8988T (cell line): ENCODE measurements at regions not wholly inside any gene's neighbourhood (a gene's known extent, or its start where the extent isn't known, plus 50 kb on each side); places are given as distances from the start of the nearest gene placed in this dataset.
"Not testable (repeated sequence)": the region's sequence is repeated elsewhere in the genome, so short reads cannot be mapped to it uniquely, and the experiment has no call there.

Source experiments
- DNase-seq: peaks from one replicate; pipeline ENCODE4 v3.0.0; 2011

- DNase-seq: no peak
These were observed 180.0 kb downstream of the SOX4 start for GRCh38 chr6:21773576-21773968.

GRCh38 chr6:21777846-21778245, 184.3 kb downstream of the SOX4 start:
- no peak for DNase-seq

GRCh38 chr6:21780141-21780540, 186.6 kb downstream of the SOX4 start:
- DNase-seq: no peak

- DNase-seq: no peak
These were observed 187.1 kb downstream of the SOX4 start for GRCh38 chr6:21780679-21781078.

- no peak for DNase-seq
These were observed 187.6 kb downstream of the SOX4 start for GRCh38 chr6:21781128-21781527.

- DNase-seq: no peak
These were observed 191.6 kb downstream of the SOX4 start for GRCh38 chr6:21785164-21785563.

- DNase-seq: no peak
These were observed 197.5 kb downstream of the SOX4 start for GRCh38 chr6:21791056-21791455.

- no peak for DNase-seq
These were observed 198.0 kb downstream of the SOX4 start for GRCh38 chr6:21791581-21791980.

GRCh38 chr6:21792177-21792576, 198.6 kb downstream of the SOX4 start:
- DNase-seq: no peak

GRCh38 chr6:21796979-21797378, 203.4 kb downstream of the SOX4 start:
- not testable (repeated sequence) for DNase-seq

- no peak for DNase-seq
These were observed 204.9 kb downstream of the SOX4 start for GRCh38 chr6:21798468-21798867.

GRCh38 chr6:21800330-21800729, 206.8 kb downstream of the SOX4 start:
- no peak for DNase-seq

GRCh38 chr6:21800948-21801438, 207.4 kb downstream of the SOX4 start:
- DNase-seq: peak; percentile 58

- no peak for DNase-seq
These were observed 208.1 kb downstream of the SOX4 start for GRCh38 chr6:21801446-21802174.

GRCh38 chr6:21802175-21802822, 208.7 kb downstream of the SOX4 start:
- no peak for DNase-seq

- DNase-seq: no peak
These were observed 211.5 kb downstream of the SOX4 start for GRCh38 chr6:21804941-21805610.

GRCh38 chr6:21807299-21808044, 213.9 kb downstream of the SOX4 start:
- DNase-seq: no peak

GRCh38 chr6:21808045-21808470, 214.5 kb downstream of the SOX4 start:
- DNase-seq: no peak

GRCh38 chr6:21808551-21809242, 215.1 kb downstream of the SOX4 start:
- no peak for DNase-seq

- no peak for DNase-seq
These were observed 217.9 kb downstream of the SOX4 start for GRCh38 chr6:21811484-21811883.

- DNase-seq: no peak
These were observed 222.7 kb downstream of the SOX4 start for GRCh38 chr6:21816231-21816630.

- DNase-seq: no peak
These were observed 226.9 kb downstream of the SOX4 start for GRCh38 chr6:21820442-21820841.

GRCh38 chr6:21823371-21823770, 229.8 kb downstream of the SOX4 start:
- DNase-seq: no peak
